HG02642 (cell line): ENCODE measurements at regions not wholly inside any gene's neighbourhood (a gene's known extent, or its start where the extent isn't known, plus 50 kb on each side); places are given as distances from the start of the nearest gene placed in this dataset.

Experiments used
- ATAC-seq: cut with Tn5 transposase; IDR thresholded peaks from one replicate; pipeline ENCODE4 v1.9.1; 2021; ENCODE audit warnings: mild to moderate bottlenecking; ENCODE audit not compliant: unreplicated experiment, poor library complexity

DNA sequence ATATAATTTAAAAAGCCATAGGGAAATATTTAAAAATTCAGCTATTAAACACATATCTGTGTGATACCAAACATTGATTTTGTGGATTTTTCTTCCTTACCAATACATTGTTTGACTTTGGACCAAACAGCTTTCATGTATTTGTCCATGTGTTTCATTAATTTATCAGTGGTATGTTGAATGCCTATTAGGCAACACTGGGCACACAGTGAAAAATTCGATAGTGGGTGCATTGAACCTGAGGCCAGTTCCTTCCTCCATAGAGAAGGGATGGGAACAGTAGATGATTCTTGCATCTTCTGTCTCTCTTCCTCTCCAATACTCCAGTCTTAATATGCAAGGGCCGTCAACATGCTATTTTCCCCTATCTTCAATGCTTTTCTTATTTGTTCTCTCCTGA is 110.2 kb upstream of the NR3C1 start:
- no peak for ATAC-seq

GRCh38 chr5:143511736-143512135 is 108.2 kb upstream of the NR3C1 start:
- no peak for ATAC-seq

GRCh38 chr5:143509758-143510221 is 106.3 kb upstream of the NR3C1 start:
- ATAC-seq = peak; percentile 92

GRCh38 chr5:143506836-143507552 is 103.5 kb upstream of the NR3C1 start:
- ATAC-seq = no peak

- no peak for ATAC-seq
Measured at GRCh38 chr5:143505934-143506333, 102.4 kb upstream of the NR3C1 start.

DNA sequence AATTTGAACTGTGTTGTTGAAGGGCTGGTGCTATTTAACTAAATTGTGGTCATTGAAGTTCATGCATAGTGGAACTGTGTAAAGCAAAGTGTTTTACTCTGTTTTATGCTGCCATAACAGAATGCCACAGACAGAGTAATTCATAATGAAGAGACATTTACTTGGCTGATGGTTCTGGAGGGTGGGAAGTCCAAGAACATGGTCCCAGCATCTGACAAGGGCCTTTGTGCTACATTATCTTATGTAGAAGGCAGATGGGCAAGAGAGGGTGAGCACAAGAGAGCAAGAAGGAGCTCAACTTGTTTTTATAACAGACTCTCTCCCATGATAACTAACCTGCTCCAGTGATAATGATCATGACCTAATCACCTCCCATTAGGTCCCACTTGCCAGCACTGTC is 101.9 kb upstream of the NR3C1 start:
- no peak for ATAC-seq

GRCh38 chr5:143501310-143502044 is 98.0 kb upstream of the NR3C1 start:
- ATAC-seq = no peak

DNA sequence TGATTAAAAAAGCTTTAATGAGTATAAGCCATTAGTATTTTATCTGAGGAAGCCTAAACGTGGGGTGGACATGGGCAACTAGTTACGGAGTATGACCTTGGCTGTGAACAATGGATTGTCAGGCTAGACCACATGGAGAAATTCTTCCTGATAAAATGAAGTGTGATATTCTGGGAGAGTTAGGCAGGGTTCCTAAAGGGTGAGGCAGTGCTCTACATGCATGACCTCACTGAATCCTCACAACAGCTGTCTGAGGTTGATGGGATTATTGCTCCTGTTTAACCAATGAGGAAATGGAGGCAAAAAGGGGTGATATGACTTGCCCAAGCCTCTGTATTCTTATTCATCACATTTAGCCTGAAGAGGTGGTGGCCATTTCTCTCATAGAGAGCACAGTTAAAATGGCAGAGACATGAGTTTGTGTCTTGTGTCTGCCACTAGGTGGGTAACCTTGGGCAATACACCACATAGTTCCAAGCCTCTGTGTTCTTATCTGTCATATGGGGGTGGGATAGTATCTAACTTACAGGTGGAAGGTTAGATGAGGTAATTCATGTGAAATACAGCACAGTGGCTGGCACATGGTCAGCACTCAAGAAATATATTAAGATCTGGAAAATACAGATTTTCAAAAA is 96.1 kb upstream of the NR3C1 start:
- ATAC-seq = no peak

- ATAC-seq = no peak
Measured at GRCh38 chr5:143498821-143499220, 95.3 kb upstream of the NR3C1 start.

- no peak for ATAC-seq
Measured at GRCh38 chr5:143497749-143498148, 94.3 kb upstream of the NR3C1 start.

DNA sequence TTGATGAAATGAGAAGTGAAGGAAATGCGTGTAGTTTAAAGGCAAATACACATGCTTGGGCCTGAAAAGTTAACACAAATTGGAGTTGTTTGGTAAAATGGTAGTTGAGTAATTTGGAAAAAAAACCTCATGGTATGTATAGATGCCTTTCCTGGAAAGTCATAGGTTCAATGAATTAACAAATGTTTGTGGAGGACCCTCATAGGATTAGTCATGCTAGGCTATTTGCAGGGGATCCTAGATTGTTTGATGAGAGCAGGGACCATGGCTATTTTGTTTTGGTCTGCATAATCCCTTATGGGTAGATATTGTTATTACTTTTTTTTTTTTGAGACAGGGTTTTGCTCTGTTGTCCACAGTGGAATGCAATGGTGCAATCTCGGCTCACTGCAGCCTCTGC is 93.5 kb upstream of the NR3C1 start:
- no peak for ATAC-seq

DNA sequence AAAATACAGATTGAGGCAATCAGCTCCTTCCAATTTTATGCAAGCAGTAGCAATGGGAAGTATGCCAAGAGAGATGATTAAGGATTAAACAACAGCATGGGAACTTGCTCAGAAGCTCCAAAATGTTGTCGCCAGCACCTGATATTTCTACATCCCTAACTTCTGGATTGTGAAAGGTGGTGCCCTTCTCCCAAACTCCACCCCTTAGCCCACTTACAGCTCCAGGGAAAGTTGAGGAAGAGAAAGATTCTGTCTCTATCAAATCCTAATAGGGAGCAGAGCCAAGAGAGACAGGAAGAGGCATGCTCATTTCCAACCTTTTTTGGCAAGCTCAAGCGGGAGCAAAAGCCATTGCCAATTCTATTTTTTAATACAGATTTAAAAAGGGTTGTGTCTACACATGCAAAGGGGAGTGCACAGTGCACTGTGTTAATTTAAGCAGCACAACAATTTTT is 92.4 kb upstream of the NR3C1 start:
- no peak for ATAC-seq

- no peak for ATAC-seq
Measured at GRCh38 chr5:143495110-143495509, 91.6 kb upstream of the NR3C1 start.

GRCh38 chr5:143494595-143494994 is 91.1 kb upstream of the NR3C1 start:
- no peak for ATAC-seq

GRCh38 chr5:143494162-143494561 is 90.7 kb upstream of the NR3C1 start:
- ATAC-seq = no peak

DNA sequence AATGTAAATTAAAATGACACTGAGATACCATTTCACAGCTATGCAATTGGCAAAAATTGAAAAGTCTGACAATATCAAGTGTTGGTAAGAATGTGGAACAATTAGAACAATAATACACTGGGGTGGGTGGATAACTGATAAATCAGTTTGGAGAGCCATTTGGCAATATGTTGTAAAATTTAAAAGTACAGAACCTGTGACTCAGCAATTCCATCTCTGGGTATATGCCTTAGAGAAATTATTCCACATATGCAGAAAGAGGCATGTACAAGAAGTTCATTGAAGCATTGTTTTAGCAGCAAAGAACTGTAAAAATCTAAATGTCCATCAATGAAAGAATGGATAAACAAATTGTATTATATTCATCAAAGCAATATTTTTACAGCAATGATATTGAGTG is 89.3 kb upstream of the NR3C1 start:
- ATAC-seq = no peak

DNA sequence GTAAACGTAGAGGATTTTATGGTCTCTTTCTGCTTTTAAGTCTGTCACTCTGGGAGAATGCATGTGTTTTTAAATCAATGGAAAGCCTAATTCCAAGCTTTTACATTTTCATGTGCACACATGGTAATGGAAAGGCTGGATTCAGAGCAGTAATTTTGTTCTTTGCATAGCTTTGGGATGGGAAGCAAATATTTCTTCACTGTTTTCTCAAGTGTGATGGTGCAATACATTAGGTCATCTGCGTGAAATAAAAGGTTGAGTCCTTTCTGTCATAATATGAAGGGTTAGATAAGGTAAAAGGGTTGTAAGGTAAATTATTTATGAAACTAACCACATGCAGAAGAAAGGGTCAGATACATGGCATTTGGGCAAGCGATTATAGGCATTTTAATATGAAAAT is 88.2 kb upstream of the NR3C1 start:
- no peak for ATAC-seq

DNA sequence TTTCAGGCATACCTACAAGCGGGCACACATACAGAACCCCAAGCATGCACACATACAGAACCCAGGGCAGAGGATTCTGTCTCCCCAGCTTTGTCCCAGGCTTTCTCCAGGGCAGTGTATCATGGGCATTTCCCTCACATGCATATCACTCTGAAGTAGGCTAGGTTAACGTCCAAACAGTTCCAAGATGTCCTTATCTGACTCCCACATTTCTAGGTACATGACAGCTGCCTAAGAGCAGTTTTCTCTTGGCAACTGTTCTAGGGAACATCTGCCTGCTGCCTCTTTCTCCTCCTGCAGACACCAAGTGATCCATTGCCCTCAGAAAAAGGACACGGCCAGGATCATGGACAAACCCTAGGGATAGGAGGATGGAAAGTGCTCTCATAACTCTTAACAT is 84.9 kb upstream of the NR3C1 start:
- no peak for ATAC-seq

GRCh38 chr5:143484601-143485000 is 81.1 kb upstream of the NR3C1 start:
- ATAC-seq = no peak

DNA sequence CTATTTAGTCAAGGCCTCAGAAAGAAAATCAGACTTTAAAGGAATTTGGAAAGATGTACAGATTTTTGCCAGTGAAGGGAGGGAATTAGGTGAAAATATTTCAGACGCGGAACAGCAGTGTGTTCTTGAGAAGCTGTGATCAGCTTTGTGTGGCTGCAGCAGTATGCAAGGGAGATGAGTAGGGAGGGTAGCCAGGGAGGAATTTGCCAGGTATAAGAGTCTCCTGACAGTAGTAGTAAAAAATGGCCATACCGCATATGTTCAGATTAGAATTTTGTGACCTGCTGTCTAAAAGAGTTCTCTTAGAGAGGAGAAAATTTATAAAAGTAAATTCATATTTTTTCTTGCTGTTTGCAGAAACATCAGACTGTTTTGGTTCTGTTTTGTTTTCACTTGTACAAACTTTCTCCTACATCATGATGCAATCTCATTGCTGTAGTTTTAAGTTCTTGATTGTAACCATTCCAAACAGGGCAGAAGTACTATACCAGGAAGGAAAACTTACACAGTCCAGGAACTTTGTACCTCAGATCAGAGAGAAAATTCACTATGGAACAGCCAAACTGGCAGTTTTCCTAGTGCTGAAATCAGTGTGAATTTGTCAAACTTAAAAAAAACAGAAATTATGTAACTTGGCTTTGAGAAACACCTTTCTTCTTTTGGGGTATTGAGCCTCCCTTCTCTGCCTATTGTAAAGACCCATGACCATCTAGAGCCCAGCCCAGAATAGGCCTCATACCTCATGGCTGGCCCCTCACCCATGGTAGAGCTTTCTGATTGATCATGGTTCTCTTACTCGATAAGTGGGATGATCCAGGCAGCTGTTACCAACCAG is 78.4 kb upstream of the NR3C1 start:
- ATAC-seq = no peak
